SK-MEL-5 (cell line): ENCODE measurements at regions not wholly inside any gene's neighbourhood (a gene's known extent, or its start where the extent isn't known, plus 50 kb on each side); places are given as distances from the start of the nearest gene placed in this dataset.
"Not testable (repeated sequence)": the region's sequence is repeated elsewhere in the genome, so short reads cannot be mapped to it uniquely, and the experiment has no call there.

Experiments used
- DNase-seq: peaks from one replicate; pipeline ENCODE4 v3.0.0-alpha.2; 2016; ENCODE audit warnings: low read depth, low spot score
- in situ Hi-C: cut with HindIII; loops from 2 replicates; pipeline ENCODE4 v1.10.0; 2016; ENCODE audit warnings: low sequenced_read_pairs, high pct_unique_total_duplicates, low pct_unique_long_range_greater_than_20kb

DNA sequence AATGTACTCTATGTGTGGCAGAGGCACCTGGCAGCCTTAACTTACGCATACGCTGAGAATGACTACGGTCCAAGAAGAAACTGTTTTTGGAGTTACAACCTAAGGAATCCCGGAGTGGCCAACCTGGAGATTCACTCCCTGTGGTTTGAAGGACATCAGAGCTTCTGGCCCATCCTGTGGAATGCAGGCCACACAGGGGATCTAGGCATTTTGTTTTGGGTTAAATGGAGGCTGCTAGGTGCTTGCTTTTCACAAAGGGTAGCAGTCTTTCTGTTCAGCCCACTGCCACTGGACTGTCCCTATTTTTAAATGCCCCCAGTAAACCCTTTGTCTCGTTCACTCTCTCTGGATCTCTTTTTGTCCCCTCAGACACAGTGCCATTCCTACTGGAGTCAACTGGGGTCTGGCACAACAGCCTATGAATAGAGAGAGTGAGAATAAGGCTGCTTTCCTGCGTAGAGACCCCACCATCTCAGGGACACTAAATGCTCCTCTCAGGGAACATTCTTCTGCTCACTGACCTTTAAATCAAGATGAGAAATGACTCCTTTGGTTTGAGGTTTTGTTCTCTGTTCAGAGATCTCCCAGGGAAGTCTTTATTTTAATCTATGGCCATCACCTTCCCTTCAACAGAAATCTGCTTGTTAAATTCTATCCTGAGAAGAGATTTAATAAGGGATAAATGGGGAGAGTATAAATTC lies 124.9 kb downstream of the B3GNT2 start:
- DNase-seq, result no peak
- in situ Hi-C loops, result no loop called here

DNA sequence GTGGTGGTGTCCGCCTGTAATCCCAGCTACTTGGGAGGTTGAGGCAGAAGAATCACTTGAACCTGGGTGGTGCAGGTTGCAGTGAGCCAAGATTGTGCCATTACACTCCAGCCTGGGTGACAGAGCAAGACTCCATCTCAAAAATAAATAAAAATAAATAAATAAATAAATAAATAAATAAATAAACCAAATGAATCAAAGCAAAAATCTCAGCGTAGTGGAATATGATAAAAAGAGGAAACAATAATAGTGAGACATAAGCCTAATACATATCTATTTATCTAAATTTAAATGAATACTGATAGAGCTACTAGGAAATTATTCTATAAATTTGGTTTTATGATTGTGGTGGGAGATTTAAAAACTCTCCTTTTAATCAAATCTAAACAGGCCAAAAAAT lies 124.2 kb downstream of the B3GNT2 start:
- in situ Hi-C loops, DNase-seq: not testable (repeated sequence)

DNA sequence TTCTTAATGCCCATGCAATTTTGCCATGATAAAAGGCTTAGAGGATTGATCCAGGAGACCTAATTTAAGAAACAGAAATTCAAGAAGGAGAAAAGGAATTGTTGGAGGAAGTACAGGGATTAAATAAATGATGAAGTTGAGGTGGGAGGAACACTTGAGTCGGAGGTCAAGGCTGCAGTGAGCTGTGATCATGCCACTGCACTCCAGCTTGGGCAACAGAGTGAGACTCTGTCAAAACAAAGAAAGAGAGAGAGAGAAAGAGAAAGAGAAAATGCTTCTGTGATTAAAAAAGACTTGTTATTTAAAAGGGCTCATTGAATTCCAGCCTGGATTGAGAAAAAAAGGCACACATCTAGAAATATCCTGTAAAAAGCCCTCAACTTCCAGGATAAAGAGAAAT lies 123.2 kb downstream of the B3GNT2 start:
- no peak for DNase-seq
- in situ Hi-C loops, result no loop called here

DNA sequence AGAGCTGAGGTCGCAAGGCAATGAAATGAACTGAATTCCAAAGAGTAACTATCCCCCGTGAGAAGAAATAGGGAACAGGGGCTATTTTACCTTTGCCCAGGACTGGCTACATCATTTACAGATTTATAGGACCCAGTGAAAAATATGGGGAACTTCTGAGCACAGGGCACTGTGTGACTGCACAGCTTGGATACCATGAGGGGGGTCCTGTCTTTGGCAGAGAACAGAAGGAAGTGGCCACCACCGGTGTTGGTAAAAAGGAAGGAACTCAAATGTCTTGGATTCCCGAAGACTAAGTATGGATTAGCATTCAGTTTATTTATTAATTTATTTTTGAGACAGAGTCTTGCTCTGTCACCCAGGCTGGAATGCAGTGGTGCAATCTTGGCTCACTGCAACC lies 119.6 kb downstream of the B3GNT2 start:
- no peak for DNase-seq
- in situ Hi-C loops, result no loop called here

- DNase-seq, result no peak
- in situ Hi-C loops, result no loop called here
These were observed 118.4 kb downstream of the B3GNT2 start for GRCh38 chr2:62314291-62314690.

DNA sequence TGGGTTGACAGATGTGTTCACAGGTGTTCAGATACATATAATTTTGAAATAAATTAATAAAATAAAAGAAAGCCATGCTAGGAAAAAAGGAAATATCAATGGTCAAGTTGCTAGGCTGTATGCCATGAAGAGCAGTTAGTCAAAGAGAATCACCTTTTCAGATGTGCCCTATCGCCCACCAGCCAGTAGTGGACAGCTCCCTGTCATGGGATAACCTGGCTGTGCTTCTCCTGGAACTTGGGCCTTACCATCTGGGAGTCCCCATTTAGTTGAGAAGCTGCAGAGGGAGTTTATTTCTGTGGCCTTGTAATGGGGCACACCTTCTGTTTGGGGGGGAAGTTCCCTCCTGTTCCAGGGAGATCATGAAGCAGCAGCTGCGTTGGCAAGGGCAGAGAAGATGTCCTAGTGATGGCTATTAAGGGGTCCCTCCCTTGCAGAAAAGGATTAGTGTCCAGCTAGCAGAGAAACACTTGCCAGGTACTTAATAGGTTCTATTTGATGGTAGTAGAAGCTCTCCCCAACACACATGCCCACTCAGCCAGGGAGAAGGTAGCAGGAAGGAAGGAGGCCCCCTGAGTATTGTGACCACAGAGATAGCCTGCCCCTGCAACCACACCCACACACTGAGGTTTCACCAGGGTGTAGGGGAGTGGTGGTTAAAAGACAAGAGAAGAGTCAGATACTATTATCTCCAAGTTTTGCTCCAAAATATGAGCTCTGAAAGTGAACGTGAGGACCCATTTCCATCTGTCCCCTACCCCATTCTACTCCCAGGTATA lies 117.7 kb downstream of the B3GNT2 start:
- in situ Hi-C loops, result no loop called here
- DNase-seq, result no peak

DNA sequence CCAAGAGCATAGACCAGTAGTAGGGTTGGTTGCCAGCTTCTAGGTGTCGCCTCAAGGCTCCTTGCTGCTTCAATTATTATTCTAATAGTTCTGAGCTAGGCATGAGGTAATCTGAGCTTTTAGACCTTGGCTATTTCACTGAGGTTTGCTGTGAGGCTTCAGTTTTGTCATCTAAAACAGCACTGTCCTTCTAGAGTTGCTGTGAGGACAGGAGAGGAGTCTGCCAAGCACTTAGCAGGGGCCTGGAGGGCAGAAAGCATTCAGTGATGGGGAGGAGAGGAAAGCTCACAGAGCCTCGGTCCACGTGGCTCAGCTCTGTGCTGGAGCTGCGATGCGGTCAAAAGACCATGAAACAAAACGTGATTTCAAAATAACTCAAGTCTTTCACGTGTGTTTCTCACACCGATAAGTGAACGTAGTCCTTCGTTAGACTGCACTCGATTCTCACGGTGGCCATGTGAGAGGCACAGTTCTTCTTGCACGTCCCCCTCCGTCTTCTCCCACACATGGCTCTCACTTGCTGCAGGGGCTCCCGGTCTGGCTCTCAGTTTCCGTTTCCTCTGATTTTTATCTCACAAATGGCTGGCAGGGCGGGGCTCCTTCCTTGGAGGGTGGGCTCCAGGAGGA lies 113.7 kb downstream of the B3GNT2 start:
- DNase-seq, result no peak
- in situ Hi-C loops, result no loop called here

DNA sequence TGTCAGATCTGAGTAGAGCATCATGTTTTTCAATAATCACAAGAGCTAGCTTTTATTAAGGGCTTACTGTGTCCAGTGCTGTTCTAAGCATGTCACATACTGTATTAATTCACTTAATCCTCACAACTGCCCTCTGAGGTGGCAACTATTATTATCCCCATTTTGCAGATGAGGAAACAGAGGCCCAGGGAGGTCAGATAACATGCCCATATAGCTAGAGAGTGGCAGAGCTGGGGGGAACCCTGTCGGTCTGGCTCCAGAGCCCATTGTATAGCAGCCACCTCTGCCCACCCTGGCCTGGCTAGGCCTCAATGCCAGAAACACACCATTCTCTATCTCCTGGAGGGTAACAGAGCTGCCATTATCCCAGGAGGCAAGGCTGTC lies 113.2 kb downstream of the B3GNT2 start:
- DNase-seq, result no peak
- in situ Hi-C loops, result no loop called here

GRCh38 chr2:62307469-62308389 lies 111.8 kb downstream of the B3GNT2 start:
- no peak for DNase-seq
- in situ Hi-C loops, result no loop called here

- in situ Hi-C loops, result no loop called here
- no peak for DNase-seq
These were observed 111.0 kb downstream of the B3GNT2 start for GRCh38 chr2:62306751-62307468.

- no peak for DNase-seq
- in situ Hi-C loops, result no loop called here
These were observed 109.7 kb downstream of the B3GNT2 start for GRCh38 chr2:62305421-62306176.

- in situ Hi-C loops, result no loop called here
- no peak for DNase-seq
These were observed 108.8 kb downstream of the B3GNT2 start for GRCh38 chr2:62304429-62305417.

- in situ Hi-C loops, result no loop called here
- DNase-seq, result no peak
These were observed 107.9 kb downstream of the B3GNT2 start for GRCh38 chr2:62303788-62304187.

GRCh38 chr2:62302631-62303435 lies 106.9 kb downstream of the B3GNT2 start:
- in situ Hi-C loops, result no loop called here
- DNase-seq, result no peak

- in situ Hi-C loops, result no loop called here
- DNase-seq, result no peak
These were observed 105.0 kb downstream of the B3GNT2 start for GRCh38 chr2:62300925-62301324.
